Epithelial cell of esophagus (primary cell): ENCODE measurements at regions not wholly inside any gene's neighbourhood (a gene's known extent, or its start where the extent isn't known, plus 50 kb on each side); places are given as distances from the start of the nearest gene placed in this dataset.

Experiments
- DNase-seq: peaks from one replicate; pipeline ENCODE4 v3.0.0; 2010; ENCODE audit warnings: low read depth
- H3K4me3 ChIP-seq: 2 replicates; pipeline ENCODE4 v1.5.1; 2011; ENCODE audit warnings: mild to moderate bottlenecking, low read length, control low read depth
- CTCF ChIP-seq: IDR thresholded peaks from 2 replicates; pipeline ENCODE4 v1.5.1; 2011; ENCODE audit warnings: low read depth, mild to moderate bottlenecking, low read length, control low read depth, inconsistent platforms; ENCODE audit not compliant: insufficient read depth; ENCODE audit errors: missing control alignments

GRCh38 chr18:75874401-75875089, 447.0 kb upstream of the SMIM21 start:
- no peak overlapping the region for H3K4me3 ChIP-seq
- TF ChIP-seq CTCF, result no peak
- no peak for DNase-seq

- no peak overlapping the region for H3K4me3 ChIP-seq
- DNase-seq, result no peak
- TF ChIP-seq CTCF, result no peak
These were observed 444.1 kb upstream of the SMIM21 start for GRCh38 chr18:75871596-75871995.

DNA sequence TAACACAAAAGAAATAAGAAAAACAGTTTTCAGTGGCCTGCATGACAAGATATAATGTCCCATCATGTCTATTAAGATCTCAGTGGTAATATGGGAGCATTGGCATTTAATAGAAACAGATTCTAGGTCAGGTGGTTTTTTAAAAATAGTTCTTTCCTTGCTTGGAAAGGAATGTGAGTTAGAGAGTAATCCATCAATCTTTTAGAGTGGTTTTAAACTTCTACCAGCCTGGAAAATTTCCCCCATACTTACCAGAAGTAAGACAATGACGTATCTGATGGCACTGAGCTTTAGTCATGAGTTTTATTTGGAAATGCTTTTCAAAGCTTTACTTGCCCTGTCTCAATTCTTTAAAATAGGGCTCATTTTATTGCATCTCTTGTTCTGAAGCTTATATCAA, 441.7 kb upstream of the SMIM21 start:
- no peak for DNase-seq
- no peak overlapping the region for H3K4me3 ChIP-seq
- TF ChIP-seq CTCF, result no peak

DNA sequence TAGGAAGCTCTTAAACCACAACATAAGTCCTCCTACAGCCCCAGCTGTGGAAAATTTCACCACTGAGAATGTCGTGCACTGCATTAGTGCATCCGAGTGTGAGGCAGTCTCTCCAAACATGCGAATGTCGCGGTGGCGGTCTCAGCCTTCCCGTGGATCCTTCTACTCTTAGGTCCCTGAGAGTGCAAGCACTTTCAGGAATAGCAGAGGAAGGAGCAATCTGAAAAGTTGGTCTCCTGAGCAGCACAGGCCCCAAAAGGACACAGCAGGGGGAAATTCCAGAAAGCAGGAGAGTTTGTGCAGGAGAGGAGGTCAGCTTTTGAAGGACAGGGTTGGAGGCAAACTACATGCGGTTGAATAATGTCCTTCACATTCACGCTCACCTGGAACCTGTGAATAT, 440.5 kb upstream of the SMIM21 start:
- H3K4me3 ChIP-seq, result no peak overlapping the region
- no peak for DNase-seq
- no peak for TF ChIP-seq CTCF

DNA sequence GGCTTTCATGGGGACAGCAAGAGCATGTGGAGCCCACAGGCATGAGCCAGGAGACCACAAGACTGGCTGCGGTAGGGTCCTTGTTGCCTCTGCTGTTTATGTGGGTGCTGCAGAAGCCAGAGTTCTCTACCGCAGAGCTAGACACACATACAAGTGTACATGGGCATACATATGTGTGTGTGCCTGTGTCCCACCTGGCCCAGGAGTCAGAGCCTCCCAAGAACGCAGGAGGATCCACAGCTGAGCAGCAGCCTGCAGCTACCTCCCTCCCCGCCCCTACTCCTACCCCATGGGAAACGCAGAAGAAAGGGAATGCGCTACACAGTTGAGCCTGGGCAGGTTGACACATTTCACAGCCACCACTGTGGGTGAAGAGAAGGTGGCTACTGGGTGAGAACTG, 438.1 kb upstream of the SMIM21 start:
- no peak for TF ChIP-seq CTCF
- no peak for DNase-seq

GRCh38 chr18:75864816-75865215, 437.3 kb upstream of the SMIM21 start:
- no peak for DNase-seq
- no peak for TF ChIP-seq CTCF
- H3K4me3 ChIP-seq, result no peak overlapping the region

More for the DNA sequence above, 438.1 kb upstream of the SMIM21 start:
- H3K4me3 ChIP-seq, result no peak overlapping the region

DNA sequence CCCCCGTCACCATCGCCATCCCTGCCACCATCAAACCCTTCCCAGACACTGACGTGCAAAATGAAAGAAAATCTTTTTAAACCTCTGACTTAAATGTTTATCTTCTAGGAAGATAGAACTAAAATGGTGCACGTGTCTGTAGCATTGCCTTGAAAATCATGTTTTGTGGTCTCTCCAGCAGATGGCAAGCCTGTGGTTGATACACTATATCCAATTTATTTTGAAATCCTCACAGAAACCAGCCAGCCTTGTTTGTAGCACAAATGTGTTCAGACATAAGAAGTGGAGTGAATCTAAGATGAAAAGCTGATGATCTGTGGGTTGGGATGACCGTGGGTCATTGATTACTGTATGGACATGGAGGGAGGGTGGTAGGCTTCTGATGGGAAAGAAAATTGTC, 436.2 kb upstream of the SMIM21 start:
- H3K4me3 ChIP-seq, result no peak overlapping the region
- no peak for DNase-seq
- no peak for TF ChIP-seq CTCF
